ENCODE measurements at regions not wholly inside any gene's neighbourhood (a gene's known extent, or its start where the extent isn't known, plus 50 kb on each side); places are given as distances from the start of the nearest gene placed in this dataset.
"Not testable (repeated sequence)": the region's sequence is repeated elsewhere in the genome, so short reads cannot be mapped to it uniquely, and the experiment has no call there.

DNA sequence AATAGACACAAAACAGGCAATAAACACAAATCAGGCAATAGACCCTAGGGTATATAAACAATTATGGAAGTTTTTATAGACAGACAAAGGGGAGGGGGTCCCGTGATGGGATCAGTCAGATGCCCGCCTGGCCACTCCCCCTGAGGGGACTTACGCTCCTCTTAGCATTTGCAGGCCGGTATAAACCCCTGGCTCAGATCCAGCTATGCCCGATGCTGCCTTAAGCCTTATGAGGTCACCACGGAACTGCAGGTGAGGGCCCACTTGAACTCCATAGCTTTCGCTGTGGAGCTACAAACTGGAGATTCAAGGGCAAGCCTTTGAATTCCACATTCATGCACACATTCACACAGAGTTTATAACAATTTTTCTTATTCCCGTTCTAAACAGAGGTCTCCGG lies 340.5 kb upstream of the USP9Y start:
- no peak for DNase-seq

- no peak for DNase-seq
Observed at GRCh38 chrY:12365311-12365910, 335.6 kb upstream of the USP9Y start.

DNA sequence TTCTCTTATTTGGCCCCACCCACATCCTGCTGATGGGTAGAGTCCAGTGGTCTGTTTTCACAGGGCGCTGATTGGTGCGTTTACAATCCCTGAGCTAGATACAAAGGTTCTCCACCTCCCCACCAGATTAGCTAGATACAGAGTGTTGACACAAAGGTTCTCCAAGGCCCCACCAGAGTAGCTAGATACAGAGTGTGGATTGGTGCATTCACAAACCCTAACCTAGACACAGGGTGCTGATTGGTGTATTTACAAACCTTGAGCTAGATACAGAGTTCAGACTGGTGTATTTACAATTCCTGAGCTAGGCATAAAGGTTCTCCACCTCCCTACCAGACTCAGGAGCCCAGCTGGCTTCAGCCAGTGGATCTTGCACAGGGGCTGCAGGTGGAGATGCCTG lies 326.4 kb upstream of the USP9Y start:
- not testable (repeated sequence) for DNase-seq

GRCh38 chrY:12391655-12392559 lies 309.1 kb upstream of the USP9Y start:
- DNase-seq: not testable (repeated sequence)

GRCh38 chrY:12393190-12393589 lies 307.8 kb upstream of the USP9Y start:
- DNase-seq: no peak

- not testable (repeated sequence) for DNase-seq
Observed at GRCh38 chrY:12395381-12396120, 305.5 kb upstream of the USP9Y start.

DNA sequence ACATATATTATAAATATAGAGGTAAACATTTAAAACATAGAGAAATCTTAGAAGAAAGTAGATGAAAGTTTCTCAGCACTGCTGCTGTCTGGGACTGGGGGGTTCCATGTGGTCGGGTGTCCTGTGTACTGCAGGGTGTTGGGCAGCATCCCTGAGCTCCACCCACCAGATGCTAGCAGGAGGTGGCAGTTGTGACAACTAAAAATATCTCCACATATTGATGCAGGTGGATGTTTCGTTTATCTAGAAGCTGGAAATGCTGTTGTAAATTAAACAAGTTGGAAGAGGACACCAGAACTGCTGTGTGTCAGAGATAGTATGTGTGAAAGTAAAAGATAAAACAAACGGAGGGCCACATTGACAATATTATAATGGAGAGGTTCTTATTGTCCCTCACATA lies 297.1 kb upstream of the USP9Y start:
- no peak for DNase-seq

DNA sequence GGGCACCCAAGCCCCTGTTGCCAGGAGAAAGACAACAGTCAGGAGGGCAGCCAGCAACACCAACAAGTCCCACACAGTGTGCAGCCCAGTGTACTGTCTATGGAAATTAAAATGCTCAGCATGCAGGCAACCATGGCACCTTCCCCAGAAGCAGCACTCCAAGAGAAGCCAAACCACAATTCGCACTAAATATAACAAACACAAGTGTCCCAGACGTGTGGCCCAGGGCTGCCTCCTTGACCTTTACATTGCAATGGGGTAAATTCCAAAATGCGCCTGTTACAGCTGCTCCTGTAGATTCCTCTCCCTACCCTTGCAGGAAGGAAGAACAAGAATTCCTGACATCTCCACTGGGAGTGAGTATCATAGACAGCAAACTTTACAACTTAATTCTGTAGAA lies 292.8 kb upstream of the USP9Y start:
- no peak for DNase-seq

DNA sequence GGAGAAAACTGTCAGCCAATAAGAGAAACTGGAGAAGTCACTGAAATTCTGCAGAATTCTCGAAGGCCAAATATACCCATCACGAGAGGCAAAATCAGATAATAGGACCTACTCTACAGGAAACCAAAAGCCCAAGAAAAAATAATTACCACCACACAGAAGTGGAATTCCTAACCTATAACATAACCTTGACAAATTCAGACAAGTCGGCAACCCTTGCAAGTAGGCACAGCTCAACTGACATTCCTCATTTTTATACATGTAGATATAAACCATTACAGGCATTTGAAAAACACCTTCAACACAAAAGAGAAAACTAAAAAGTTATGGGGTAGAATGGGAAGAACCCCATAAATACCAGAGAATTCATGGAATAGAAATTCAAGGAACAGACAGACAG lies 290.3 kb upstream of the USP9Y start:
- DNase-seq: no peak

DNA sequence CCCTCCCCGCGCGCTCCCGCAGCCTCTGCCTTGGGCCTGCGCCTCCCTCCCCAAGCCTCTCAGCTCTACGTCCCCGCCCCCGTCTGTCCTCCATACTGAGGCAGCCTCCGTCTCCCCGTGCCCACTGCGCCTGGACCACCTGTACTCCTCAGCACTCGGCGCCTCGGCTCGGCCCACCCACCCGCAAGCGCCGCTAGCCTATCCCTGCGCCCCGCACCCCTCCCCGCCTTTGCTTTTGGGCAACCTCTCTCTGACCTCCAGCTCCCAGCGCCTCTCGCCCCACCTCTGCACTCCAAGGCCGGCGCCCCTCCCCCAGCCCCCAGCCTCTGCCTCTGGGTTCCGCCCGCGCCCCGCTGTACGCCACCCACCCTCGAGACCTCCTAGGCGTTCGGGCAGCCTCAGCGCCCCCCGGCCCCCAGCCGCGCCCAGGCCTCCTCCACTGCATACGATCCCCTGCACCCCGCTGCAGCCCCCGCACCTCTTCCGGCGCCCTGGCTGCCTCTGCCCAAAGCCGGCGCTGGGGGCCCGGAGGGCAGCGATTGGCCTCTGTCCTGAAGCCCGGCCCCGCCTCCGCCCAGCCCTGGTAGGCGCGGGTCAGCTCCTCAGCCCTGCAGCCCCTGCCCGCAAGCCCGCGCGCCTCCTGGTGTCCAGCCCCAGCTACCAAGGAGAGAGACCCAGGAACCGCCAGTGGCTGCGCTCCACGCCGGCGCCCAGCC lies 279.8 kb upstream of the USP9Y start:
- no peak for DNase-seq

- no peak for DNase-seq
Observed at GRCh38 chrY:12421788-12422124, 279.3 kb upstream of the USP9Y start.

- no peak for DNase-seq
Observed at GRCh38 chrY:12422536-12422935, 278.5 kb upstream of the USP9Y start.

DNA sequence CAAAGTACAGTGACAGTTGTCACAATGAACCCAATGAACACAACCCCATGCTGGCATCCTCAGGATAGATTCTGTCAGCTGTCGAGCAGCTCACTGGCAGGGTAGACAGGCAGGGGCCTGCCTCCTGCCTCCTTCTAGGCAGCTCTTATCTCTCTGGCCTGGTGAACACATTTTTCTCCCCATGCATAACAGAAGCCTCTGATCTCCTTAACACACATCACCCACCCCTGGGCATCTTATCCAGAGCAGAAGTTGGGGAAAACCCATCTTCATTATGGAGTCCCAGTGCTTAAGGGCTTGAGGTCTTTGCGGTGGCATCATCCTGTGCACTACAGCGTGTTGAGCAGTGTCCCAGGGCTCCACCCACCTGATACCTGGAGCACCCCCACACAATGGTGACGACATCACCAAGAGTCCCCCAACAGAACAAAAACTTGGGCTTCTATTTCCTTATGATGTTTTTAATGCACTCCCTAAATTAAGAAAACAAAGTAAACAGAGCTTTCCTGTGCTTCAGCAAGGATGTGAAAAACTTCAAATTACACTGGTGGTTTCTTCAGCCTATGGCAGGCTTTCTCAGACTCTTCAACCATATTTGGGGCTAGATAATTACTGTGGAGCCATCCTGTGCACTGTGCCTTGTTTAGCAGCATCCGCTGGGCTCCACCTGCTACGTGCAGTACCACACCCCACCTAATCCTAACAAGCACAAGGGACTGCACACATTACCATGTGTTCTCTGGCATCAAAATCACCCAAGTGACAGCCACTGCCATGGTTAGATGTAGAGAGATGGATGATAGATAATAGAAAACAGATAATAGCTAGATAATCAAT lies 277.4 kb upstream of the USP9Y start:
- no peak for DNase-seq

DNA sequence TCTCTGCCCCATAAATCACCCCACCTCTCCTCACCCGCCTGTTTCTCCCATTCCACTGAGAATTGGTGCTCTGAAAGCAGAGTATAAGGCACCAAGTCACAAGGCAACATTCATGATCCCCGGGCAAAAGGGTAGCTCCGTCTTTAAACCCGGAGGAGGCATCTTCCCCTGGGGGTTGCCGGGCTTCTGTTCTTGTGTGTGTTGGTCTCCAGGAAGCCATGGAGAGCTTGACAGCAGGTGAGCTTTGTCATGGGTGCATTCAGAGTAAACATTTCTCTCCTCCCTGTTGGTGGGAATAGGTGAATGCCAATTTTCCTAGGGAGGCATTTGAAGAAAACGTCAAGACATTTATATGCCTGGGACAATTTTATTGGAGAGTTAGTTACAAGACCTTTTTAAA lies 275.5 kb upstream of the USP9Y start:
- DNase-seq: no peak

- no peak for DNase-seq
Observed at GRCh38 chrY:12427361-12427760, 273.7 kb upstream of the USP9Y start.

- no peak for DNase-seq
Observed at GRCh38 chrY:12431546-12431945, 269.5 kb upstream of the USP9Y start.

DNA sequence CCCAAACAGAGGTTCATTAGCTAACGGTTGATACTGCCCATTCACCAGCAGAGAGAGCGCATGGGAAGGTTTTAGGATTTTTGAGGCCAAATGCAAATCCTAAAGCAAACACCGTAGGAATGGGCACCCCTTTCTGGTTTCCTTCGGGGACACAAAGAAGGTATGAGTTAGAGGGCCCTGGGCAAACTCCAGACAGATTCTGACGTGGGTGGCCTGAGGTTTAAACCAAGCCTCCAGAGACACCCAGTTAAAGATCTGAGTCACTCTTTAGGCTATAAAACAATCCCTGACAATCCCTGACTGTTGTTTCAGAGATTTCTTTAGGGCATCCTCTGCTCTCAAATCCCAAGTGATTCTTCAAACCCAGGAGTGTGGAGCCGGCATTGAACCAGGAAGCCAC lies 262.2 kb upstream of the USP9Y start:
- DNase-seq: not testable (repeated sequence)

GRCh38 chrY:12444200-12444599 lies 256.8 kb upstream of the USP9Y start:
- DNase-seq: no peak

DNA sequence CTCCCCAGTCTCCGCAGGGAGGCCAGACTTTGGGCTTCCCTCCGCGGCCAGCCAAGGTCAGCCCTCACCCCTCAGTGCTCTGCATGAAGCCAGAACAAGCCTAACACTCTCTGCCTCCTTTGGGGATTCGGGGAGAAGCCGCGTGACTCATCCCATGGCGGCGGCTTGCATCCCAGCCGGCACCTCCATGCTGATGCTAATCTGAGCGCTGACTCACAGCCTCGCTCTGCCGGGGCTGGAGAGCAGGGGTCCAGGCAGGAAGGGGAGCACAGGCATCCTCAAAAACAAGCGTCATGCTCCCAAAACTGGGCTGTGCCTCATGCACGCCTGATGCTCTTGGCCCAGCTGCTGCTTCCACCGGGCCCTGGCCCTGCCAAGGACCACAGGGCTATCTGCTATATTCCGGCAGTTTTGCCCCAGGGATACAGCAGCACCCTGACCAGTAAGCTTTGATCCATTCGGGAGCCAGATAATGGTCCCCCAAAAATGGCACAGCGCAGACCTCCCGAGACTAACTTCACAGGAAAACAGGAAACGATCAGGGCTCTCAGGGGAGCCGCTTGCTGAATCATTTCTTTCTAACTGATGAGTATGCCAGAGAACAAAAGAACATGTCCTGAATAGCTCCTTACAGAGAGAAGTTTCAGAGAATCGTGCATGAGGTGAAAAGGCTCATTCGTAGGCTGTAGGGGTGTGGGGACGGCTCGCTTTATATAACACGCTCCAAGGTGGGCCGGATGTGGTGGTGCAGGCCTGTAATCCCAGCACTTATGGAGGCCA lies 254.4 kb upstream of the USP9Y start:
- not testable (repeated sequence) for DNase-seq

- not testable (repeated sequence) for DNase-seq
Observed at GRCh38 chrY:12448561-12448960, 252.5 kb upstream of the USP9Y start.

- DNase-seq: not testable (repeated sequence)
Observed at GRCh38 chrY:12453318-12453717, 247.7 kb upstream of the USP9Y start.

All from NCI-H526 (cell line).